Kidney capillary endothelial cell (primary cell): ENCODE measurements at regions not wholly inside any gene's neighbourhood (a gene's known extent, or its start where the extent isn't known, plus 50 kb on each side); places are given as distances from the start of the nearest gene placed in this dataset.

Source experiments
- DNase-seq: peaks from one replicate; pipeline ENCODE4 v3.0.0-alpha.2; 2018; ENCODE audit warnings: low spot score

DNA sequence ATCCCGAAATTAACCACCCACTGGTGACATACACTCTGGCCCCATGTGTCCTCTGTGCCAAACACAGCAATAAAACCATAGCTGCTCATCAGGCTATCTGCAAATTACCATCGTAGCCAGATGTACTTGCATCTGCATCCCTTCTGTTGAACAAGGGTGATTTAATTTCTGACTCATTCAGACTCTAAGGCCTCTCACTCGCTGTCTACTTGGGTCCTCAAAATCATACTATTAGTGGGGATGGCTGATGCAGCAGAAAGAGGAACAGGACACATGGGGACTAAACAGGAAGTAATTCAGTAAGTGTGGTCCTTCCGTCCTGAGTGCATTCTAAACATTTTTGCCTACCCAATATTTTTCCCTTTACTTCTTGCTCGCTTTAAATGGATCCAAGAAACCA, 2275.0 kb upstream of the PCDH20 start:
- DNase-seq, result no peak

DNA sequence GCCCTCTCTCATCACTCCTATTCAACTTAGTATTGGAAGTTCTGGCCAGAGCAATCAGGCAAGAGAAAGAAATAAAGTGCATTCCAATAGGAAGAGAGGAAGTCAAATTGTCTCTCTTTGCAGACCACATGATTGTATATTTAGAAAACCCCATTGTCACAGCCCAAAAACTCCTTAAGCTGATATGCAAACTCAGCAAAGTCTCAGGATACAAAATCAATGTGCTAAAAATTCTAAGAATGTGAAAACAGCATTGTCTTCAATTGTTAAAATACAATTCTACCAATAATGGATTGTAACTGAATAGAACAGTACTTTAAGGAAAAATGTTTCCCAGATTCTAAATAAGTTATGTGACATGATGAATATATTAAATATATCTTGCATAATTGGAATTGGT, 2269.2 kb upstream of the PCDH20 start:
- DNase-seq, result no peak

DNA sequence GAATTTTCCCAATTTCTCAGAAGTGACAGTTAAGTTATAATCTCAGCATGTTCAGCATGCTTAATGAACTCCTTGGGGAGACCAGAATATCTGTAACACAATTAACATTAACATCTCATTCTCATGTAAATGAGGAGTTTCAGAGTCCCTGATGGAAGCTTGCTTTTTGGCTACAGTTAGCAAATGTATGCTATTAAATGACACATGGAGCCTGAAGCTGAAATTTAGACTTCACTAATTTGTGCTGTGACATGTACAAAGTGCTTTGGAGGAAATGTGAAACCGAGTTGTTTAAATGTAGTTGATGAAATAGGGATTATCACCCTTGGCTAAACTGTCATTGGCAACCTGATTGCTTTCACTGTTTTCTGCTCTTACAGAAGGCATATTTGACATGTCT, 2265.1 kb upstream of the PCDH20 start:
- DNase-seq, result no peak

DNA sequence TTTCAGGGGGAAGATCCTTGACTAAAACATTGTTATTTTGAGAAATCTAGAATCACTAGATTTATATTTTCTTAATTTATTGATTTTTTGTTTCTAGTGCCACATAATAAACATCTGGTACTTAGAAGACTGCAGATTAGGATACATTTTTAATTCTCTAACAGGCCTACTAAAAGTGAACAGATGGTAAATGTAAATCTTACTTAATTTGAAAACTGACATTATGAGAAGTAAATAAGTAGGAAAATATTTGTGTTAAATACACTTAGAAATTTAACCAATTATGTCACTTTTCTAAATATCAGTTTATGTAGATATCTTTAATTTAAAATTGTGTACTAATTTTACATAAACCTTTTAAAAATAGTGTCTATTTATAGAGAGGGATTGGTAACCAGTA, 2255.6 kb upstream of the PCDH20 start:
- DNase-seq, result no peak

DNA sequence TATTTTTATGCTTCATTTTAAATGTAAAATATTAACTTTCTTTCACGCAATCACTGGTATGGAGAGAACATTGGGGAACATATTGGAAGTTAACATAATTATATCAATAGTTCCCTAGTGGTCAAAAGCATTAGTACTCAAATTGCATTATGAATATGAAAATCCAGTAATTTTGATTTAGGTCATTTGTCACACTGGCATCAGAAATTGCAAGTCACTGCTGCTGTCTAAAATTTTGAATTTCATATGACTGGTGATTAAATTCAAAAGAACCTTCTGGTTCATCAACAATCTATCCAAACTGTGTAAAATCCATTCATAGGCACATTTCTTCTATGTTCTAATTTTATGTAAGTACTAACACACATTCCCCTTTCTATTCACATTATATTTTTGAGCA, 2235.7 kb upstream of the PCDH20 start:
- no peak for DNase-seq

DNA sequence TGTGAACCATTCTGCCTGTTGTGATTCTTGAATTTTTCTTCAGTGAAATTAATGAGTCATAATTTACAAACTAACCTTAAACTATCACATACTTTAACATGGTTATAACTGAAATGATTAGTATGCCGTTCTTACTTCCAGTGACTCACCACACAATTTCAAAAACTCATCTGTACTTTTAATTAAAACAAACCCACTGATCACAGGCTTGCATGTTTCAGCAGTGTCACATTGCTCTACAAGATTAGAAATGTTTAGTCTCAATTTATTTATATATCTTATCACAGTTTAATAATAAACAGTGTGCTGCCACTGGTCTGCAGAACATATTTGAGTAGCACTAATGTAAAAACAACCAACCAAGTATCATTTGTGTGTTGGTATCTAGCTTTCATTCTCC, 2227.9 kb upstream of the PCDH20 start:
- no peak for DNase-seq

DNA sequence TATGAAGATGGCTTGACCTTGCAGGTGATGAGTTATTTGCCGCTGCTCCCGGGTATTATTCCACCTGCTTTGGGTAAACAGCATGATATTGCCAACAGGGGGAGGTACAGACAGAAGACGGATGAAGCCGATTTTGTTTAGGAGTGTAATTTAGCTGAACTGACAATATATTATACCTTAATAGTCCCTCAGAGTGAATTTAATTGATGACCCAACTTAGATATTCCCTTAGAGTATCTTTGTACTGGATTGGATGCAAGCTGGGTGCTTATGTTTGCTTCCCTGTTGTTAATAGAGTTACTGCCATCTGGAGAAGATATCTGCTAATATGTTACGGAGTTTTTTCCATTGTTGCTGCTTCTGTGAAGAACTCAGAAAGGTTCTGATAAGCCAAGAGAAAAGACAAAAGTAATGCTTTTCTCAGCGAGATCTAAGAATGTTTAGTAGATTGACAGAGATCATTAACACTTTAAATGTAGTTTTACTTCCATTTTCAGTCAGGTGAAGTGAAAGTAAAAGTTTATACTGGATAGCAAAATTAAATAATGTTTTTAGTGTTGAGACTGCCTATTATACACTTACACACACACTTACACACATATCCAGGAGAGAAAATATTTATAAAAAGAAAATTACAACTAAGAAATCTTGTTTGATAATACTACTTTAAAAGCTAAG, 2220.8 kb upstream of the PCDH20 start:
- no peak for DNase-seq

DNA sequence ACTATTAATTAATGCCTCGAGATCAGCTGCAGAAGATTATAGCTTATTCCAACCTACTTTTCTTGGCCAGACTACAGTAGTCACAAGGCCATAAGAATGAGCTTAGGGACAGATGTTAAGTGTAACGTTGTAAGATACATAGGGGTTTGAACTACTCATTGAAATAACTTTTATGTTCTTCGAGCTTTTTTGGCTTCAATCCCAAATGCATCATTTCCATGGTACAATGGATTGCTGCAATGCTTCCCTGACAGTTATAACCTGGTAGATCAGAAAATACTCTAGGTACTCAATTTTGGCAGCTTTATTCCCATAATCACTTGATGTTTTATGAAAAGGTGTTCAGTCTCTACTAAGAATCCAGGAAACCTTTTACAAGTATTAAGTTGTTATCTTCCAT, 2216.7 kb upstream of the PCDH20 start:
- no peak for DNase-seq

DNA sequence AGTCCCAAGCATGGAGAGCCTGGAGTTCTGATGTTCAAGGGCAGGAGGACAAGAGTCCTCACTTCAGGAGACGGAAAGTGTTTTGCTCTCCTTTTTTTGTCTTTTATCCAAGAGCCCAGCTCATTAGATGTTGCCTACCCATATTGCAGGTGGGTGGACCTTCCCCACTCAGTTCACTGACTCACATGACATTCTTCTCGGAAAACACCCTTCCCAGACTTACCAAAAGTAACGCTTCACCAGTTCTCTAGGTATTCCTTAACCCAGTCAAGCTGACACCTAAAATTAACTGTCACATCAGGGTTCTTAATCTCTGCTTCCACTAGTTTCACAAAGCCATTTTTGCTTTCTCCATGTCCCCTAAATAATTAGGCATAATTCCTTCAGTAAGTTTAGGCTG, 2215.4 kb upstream of the PCDH20 start:
- no peak for DNase-seq

DNA sequence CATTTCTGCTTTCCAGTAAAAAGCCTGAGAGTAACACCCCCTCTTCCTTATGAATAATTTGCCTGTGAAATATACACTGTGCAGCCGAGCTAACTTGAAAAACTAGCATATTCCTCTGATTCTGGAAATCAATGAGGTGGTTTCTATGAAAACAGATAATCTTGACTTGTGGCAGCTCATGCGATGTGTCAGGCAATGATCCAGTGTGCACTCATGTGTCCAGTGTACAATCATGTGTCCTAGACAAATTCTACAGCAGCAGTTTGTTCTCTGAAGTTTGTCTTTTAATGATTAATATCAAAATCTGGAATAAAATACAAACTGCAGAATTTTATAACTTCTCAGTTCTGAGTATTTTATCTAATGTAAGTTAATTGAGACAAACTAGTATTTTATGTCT, 2213.9 kb upstream of the PCDH20 start:
- no peak for DNase-seq

DNA sequence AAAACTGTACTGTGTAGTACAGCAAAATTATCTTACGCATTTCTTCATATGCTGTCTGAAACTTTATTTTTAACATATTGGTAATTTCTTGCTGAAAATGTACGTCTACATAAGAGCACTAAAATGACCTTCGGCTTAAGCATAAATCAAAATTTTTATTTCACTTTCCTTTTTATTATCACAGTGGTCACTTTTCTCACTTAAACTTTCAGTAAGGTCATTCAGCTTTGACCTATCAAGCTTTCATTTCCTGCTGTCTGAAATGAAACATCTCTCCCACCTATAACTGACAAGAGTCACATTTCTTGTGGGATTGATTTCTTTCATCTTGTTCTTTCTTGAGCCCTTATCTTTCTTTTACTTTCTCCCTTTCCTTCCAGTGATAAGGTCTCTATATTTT, 2212.7 kb upstream of the PCDH20 start:
- no peak for DNase-seq

DNA sequence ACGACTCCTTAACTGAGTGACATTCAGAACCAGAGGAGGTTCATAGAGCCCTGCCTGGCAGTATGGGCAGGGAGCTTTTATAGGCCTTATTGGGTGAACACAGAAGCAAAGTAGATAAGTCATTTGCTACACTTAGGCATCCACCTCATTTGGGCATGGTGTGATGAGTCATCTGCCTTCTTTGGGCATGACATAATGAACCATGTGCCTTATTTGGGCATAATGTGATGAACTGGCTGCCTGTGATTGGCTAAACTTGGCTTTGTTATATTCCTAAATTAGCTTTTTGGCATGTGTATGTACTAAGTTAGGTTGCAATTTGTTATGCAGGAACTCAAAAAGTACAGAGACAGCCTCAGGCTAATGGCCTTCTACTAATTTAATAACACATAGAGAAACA, 2210.2 kb upstream of the PCDH20 start:
- DNase-seq, result no peak

DNA sequence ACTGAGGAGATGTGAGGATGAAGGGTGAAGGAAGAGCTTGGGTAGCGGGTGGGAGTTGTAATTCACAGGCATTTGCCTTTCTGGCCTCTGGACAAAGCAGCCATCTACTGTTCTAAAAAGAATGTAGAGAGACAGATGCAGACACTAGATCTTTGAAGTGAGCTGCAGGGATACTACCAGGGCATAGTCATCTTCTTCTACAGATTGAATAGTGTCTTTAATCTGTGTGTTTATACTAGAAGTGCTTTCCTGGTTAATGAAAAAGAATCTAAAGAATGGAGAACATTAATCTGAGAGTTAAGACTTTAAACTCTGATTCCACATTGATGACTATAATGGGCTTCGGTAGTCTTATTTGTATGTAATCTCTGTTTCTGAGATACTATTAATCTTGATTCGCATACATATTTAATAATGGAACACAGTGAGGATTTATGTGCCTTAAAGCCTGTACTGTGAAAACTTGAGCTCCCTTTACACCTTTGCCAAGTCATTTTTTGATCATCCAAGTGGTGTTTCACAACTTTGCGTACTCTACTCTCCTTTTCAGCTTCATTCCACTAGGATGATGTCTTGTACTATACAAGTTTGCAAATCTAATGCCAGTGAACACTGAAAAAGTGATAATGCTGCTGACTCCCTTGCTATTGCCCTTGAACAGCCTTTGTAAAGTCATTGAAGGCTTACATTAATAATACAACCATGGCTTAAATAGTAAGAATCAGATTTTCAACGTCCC, 2199.4 kb upstream of the PCDH20 start:
- no peak for DNase-seq

DNA sequence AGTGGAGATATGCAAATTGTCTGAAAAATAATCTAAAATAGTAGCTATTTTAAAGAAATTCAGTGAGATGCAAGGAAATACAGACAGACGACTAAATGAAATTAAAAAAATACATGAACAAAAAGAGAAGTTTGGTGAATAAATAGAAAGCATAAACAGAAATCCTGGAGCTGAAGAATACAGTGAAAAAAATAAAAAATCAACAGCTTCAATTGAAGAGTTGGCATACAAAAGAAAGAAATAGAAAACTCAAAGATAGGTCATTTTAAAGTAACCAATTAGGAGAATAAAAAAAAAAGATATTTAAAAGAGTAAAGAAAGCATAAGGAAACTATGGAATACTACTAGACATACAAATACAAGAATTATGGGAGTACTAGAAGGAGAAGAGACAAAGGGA, 2191.5 kb upstream of the PCDH20 start:
- no peak for DNase-seq

DNA sequence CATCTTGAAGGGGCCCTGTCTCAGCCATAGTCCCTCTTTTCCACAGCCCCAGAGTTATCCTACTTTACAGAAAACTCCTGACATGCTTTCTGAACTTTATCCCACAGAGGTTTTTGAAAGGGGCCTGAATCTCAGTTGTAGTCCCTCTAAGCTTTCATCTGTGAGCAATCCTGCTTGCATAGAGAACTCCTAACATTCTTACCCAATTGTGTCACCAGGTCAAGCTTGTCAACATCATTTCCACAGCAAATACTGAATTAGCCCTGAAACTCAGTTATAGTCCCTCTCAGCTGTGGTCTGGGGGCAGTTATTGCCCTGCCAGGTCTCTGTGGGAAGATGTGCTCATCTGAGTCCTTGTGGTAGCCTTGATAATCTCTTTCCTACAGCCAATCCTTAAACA, 2190.3 kb upstream of the PCDH20 start:
- no peak for DNase-seq

DNA sequence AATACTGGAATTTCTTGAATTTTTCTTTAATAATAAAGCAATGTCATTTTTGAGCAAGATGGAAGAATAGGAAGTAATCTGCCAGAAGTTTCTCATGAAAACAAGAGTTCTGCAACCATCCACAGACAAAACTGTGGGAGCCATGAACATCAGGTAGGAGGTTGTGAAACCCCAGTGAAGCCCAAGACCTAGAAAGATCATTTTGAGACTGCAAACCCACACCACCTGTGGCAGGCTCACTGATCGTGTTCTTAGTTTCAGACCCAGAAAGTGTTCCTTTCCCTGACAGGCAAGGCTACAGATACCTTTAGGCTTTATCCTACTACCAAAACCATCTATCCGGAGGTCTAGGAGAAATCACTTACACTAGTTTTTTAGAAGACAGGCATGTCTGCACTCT, 2189.8 kb upstream of the PCDH20 start:
- DNase-seq, result no peak

DNA sequence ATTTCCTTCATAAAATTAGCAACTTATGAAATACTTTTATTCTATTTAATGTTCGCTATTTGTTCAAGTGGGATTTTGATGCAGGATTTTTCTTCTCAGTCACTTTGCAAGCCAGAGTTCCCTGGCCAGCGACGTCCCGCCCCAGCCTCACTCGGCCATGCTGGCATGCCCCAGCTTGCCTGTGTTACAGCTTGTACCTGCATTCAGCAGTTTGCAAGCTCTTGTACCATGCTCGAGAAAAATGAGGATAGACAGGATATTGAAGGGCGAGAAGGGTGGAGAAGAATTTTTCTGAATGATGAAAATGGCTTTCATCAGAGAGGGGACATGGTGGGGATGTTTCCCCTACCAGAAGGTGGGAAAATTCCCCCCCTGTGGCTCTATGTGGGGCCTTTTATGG, 2180.2 kb upstream of the PCDH20 start:
- no peak for DNase-seq

DNA sequence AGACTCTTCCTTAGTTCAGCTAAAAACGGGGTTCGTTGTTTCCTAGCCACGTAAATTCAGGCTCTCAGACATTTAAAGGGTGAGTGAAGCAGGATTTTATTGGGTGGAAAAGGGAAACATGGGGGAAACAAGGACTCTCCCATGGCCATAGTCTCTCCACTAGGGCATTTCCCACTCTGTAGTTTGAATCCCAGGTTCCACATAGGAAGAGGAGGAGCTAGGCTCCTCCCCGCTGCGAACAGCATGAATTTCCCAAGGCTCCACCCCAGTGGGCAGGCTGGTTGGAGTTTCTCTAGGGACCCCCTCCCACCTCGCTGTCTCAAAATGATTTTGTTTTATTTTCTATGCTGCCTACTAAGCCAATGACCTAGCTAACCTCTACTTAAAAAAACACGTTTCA, 2170.8 kb upstream of the PCDH20 start:
- DNase-seq, result no peak

DNA sequence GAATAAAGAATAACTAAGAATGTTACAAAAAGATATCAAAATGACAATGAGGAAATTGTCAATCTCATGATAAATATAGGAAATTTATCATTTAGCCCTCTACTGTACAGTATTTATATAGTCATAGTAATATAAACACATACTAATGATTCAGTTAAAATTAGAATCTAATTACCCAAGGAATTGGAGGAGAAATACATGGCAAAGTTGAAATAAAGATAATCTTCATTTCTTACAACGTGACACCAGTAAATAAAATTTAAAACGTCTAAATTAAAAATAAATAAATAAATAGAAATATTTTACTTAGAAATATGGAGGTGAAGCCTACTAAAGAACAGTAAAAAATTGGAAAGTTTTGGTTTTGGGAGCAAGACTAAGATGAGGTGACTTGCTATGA, 2163.1 kb upstream of the PCDH20 start:
- no peak for DNase-seq

DNA sequence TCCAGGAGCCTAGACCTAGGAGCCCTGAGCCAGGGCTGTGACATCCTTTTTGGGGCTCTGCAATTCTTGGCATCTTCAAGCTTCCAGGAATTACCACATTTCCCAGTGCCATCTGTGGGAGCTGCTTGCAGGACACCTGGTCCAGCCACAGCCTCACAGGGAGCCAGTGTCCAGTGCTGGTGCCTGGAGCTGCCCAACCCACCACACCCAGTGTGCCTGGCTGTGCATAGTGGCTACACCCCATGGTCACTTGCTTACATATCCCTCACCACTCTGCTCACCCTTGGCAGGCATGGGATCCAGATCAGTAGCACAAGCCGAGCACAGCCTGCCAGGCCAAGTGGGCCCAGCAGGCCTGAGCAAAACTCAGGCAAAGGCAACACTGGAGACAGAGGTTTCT, 2151.4 kb upstream of the PCDH20 start:
- DNase-seq, result no peak

DNA sequence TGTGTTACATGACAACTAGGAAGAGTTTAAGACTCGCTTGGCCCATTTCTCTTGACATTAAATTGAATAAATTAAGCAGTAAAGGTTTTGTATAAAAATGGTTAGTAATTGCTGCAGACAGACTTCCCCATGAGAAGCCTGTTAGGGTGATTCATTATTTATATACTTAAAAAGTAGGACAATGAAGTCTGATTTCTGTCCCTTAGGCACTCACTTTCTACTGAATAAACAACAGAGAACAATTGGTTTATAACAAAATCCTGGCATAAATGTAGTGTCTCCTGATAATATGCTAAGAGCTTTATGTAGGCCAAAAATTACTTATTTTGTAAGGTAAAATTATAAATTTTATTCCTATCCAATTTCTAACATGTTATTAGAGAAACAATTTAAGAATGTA, 2138.5 kb upstream of the PCDH20 start:
- DNase-seq, result no peak

DNA sequence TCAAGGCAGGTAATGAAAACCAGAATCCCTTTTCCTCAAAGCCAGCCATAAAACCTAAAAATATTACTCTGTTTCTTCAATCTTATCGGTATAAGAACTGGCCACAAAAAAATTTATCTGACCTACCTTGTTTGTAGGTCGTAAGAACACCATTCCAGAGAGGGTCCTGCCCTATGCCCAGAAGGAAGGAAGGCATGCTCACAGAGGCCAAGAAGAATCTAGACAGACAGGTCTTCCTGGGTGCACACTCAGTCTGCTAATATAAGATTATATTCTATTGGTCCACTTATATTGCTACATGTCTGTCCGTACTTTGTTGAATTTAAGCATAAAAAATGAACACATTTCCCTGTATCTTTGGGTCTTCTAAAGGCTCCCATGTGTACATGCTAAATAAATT, 2136.1 kb upstream of the PCDH20 start:
- no peak for DNase-seq

DNA sequence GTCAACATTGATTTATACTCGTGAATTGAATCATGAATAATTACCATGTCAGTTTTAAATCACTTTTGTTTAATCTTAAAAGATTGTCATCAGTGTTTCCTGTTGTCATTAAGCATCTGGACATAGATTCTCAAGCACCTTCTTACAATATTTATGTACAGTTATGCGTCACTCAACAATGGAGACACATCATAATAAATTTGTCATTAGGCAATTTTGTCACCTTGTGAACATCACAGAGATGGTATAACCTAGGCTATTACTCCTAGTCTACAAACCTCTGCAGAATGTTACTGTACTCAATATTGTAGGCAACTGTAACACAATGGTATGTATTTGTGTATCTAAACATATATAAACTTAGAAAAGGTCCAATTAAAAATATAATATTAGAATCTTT, 2130.9 kb upstream of the PCDH20 start:
- no peak for DNase-seq

DNA sequence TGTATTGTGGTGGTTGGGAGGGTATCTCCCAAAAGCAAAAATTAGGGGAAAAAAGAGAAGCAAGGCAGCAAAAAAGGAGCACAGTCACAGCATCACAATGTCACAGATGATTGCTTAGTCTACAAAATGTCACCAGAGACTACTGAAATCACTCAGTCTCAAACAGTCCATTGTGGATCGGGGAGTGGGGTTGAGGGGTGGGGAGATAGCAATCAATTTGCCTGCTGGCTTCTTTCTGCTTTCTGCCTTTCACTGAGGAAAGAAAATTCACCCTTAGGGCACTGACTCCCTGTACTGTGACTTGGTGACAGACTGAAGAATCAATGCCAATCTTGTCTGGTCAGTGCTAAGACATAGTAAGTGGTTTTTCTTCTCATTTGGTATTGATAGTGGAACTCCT, 2127.1 kb upstream of the PCDH20 start:
- DNase-seq, result no peak
